ENCODE measurements at regions not wholly inside any gene's neighbourhood (a gene's known extent, or its start where the extent isn't known, plus 50 kb on each side); places are given as distances from the start of the nearest gene placed in this dataset.

DNA sequence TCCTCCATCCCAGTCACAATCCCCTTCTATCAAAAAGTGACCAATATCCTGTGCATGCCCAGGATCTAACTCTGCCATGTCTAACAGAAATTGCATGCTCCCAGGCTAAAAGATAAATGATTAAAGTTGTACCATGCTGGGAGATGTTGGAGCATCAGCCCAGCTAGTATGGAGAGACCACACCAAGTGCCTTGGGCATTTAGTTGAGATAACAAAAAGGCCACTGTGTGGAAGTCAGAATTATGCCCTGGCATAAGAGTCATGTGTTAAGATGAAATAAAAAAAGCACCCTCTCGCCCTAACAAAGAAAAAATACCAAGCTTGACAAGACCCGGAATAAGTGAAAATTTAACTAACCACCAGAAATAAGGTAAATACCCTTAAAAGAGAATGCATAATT is 155.9 kb upstream of the CENPE start:
- in situ Hi-C loops (cut with MboI; ENCODE audit: low pct_ligation_motif_present in 1 of 4, low pct_unique_long_range_greater_than_20kb in 1 of 4, low sequenced_read_pairs in 3 of 4): no loop called here
- no peak for TF ChIP-seq POLR2A (IDR thresholded peaks at IDR 0.05)
- TF ChIP-seq EP300 (IDR thresholded peaks at IDR 0.05; ENCODE audit: low read depth): no peak
- TF ChIP-seq POLR2AphosphoS5 (IDR thresholded peaks at IDR 0.05): no peak
- TF ChIP-seq, protein P1, sequence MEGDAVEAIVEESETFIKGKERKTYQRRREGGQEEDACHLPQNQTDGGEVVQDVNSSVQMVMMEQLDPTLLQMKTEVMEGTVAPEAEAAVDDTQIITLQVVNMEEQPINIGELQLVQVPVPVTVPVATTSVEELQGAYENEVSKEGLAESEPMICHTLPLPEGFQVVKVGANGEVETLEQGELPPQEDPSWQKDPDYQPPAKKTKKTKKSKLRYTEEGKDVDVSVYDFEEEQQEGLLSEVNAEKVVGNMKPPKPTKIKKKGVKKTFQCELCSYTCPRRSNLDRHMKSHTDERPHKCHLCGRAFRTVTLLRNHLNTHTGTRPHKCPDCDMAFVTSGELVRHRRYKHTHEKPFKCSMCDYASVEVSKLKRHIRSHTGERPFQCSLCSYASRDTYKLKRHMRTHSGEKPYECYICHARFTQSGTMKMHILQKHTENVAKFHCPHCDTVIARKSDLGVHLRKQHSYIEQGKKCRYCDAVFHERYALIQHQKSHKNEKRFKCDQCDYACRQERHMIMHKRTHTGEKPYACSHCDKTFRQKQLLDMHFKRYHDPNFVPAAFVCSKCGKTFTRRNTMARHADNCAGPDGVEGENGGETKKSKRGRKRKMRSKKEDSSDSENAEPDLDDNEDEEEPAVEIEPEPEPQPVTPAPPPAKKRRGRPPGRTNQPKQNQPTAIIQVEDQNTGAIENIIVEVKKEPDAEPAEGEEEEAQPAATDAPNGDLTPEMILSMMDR (IDR thresholded peaks at IDR 0.05): no peak
- Histone ChIP-seq H3K4me1 (no peaks in the 10 kb centered on the region), H3K27me3 (no peaks in the 10 kb centered on the region), H3K27ac (no peak overlapping the region), H3K9me3 (no peaks in the 10 kb centered on the region), H3K36me3 (no peaks in the 10 kb centered on the region), H3K4me3 (no peak overlapping the region)
- 75 to 79% methylated on average over 2 of the region's 2 CpGs for WGBS, 2 donors (ENCODE audit: low coverage in 1 of 2)
- DNase-seq: no peak
- intact Hi-C loops (cut with DNase I; ENCODE audit: low total_unique reads): no loop called here

GRCh38 chr4:103329642-103330041 is 131.5 kb upstream of the CENPE start:
- no peak overlapping the region for H3K27ac ChIP-seq
- in situ Hi-C loops (cut with MboI; ENCODE audit: low pct_ligation_motif_present in 1 of 4, low pct_unique_long_range_greater_than_20kb in 1 of 4, low sequenced_read_pairs in 3 of 4): no loop called here

DNA sequence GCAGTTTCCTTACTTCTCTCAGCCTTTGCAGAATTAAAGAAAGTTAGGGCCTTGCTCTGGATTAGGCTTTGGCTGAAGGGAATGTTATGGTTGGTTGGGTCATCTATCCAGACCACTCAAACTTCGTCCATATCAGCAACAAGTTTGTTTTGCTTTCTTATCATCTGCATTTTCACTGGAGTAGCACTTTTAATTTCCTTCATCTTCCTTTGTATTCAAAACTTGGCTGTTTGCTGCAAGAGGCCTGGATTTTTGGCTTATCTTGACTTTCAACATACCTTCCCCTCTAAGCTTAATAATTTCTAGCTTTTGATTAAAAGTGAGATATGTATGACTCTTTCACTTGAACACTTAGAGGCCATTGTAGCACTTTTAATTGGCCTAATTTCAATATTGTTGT is 126.7 kb upstream of the CENPE start:
- H3K27me3 ChIP-seq: no peaks in the 10 kb centered on the region
- no peak overlapping the region for H3K27ac ChIP-seq
- intact Hi-C loops (cut with DNase I; ENCODE audit: low total_unique reads) (no loop called here), in situ Hi-C loops (cut with MboI; ENCODE audit: low pct_ligation_motif_present in 1 of 4, low pct_unique_long_range_greater_than_20kb in 1 of 4, low sequenced_read_pairs in 3 of 4) (no loop called here)
- no peaks in the 10 kb centered on the region for H3K36me3 ChIP-seq
- WGBS, 2 donors (ENCODE audit: low coverage in 1 of 2): 47 to 60% methylated on average over 1 of the region's 1 CpG
- H3K4me1 ChIP-seq: no peaks in the 10 kb centered on the region
- no peak overlapping the region for H3K4me3 ChIP-seq
- no peaks in the 10 kb centered on the region for H3K9me3 ChIP-seq
- TF ChIP-seq POLR2AphosphoS5 (IDR thresholded peaks at IDR 0.05) (no peak), POLR2A (IDR thresholded peaks at IDR 0.05) (no peak), EP300 (IDR thresholded peaks at IDR 0.05; ENCODE audit: low read depth) (no peak)
- TF ChIP-seq, protein P1 (IDR thresholded peaks at IDR 0.05): no peak
- DNase-seq: no peak

More at GRCh38 chr4:103329642-103330041, 131.5 kb upstream of the CENPE start:
- H3K27me3 ChIP-seq: no peaks in the 10 kb centered on the region
- H3K9me3 ChIP-seq: no peaks in the 10 kb centered on the region
- TF ChIP-seq, protein P1 (IDR thresholded peaks at IDR 0.05): no peak
- no peak for TF ChIP-seq EP300 (IDR thresholded peaks at IDR 0.05; ENCODE audit: low read depth)
- TF ChIP-seq POLR2A (IDR thresholded peaks at IDR 0.05): no peak
- no peak for TF ChIP-seq POLR2AphosphoS5 (IDR thresholded peaks at IDR 0.05)
- intact Hi-C loops (cut with DNase I; ENCODE audit: low total_unique reads): no loop called here
- DNase-seq: no peak
- H3K4me1 ChIP-seq: no peaks in the 10 kb centered on the region
- H3K36me3 ChIP-seq: no peaks in the 10 kb centered on the region
- H3K4me3 ChIP-seq: no peak overlapping the region

GRCh38 chr4:103318327-103318726 is 120.2 kb upstream of the CENPE start:
- Histone ChIP-seq H3K36me3 (no peaks in the 10 kb centered on the region), H3K27me3 (no peaks in the 10 kb centered on the region), H3K27ac (no peak overlapping the region), H3K9me3 (peaks cover 0 to 10% of the 10 kb centered on the region in 2 donors), H3K4me3 (no peak overlapping the region), H3K4me1 (no peaks in the 10 kb centered on the region)
- DNase-seq: no peak
- no peak for TF ChIP-seq POLR2A (IDR thresholded peaks at IDR 0.05)
- no peak for TF ChIP-seq POLR2AphosphoS5 (IDR thresholded peaks at IDR 0.05)
- no peak for TF ChIP-seq EP300 (IDR thresholded peaks at IDR 0.05; ENCODE audit: low read depth)
- TF ChIP-seq, protein P1 (IDR thresholded peaks at IDR 0.05): no peak
- intact Hi-C loops (cut with DNase I; ENCODE audit: low total_unique reads): no loop called here
- WGBS, 2 donors (ENCODE audit: low coverage in 1 of 2): 92 to 93% methylated on average over 3 of the region's 3 CpGs
- in situ Hi-C loops (cut with MboI; ENCODE audit: low pct_ligation_motif_present in 1 of 4, low pct_unique_long_range_greater_than_20kb in 1 of 4, low sequenced_read_pairs in 3 of 4): no loop called here

All from transverse colon (tissue), 4 donors.